HG03520 (cell line): ENCODE measurements at regions not wholly inside any gene's neighbourhood (a gene's known extent, or its start where the extent isn't known, plus 50 kb on each side); places are given as distances from the start of the nearest gene placed in this dataset.

Experiments
- ATAC-seq: cut with Tn5 transposase; IDR thresholded peaks from one replicate; pipeline ENCODE4 v1.9.1; 2021; ENCODE audit warnings: mild to moderate bottlenecking, moderate library complexity; ENCODE audit not compliant: unreplicated experiment

DNA sequence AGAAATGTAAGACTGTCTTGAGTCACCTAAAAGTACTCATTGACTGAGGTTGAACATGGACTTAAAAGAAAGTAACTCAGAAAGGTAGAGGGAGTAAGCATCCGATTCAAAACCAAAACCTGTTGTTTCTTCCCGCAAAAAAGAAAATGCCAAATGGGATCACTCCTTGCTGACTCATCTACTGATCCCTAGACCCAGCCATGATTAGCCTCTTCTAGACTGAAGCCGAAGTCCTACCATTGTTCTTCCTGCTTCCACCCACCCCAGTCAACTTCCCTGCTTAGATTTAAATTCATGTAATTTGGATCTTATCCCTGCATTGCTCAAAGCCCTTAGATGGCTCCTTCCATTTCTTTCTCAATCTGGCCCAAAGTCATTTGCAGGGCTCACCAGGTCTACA, 760.5 kb upstream of the SOX9 start:
- ATAC-seq, result no peak

GRCh38 chr17:71361656-71362450, 759.0 kb upstream of the SOX9 start:
- ATAC-seq, result no peak

DNA sequence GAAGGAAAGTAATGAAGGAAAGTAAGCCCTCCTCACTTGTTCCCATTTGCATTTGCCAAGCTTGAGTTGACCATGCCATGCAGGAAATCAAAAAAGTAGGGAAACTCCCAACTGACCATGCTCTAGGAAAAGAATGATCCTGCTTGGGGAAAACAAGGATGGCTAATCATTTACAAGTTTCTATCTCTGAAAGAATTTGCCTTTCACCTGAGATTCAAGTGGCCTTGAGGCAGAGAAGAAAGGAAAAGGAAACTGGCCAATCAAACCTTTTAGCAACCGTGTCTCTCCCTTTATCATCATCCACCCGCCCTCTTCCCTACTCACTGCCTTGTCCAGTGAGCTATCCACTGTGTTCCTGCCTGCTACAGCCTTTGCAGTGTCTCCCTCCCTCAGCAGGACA, 757.2 kb upstream of the SOX9 start:
- no peak for ATAC-seq

- ATAC-seq, result no peak
Observed at GRCh38 chr17:71371809-71372208, 749.0 kb upstream of the SOX9 start.

DNA sequence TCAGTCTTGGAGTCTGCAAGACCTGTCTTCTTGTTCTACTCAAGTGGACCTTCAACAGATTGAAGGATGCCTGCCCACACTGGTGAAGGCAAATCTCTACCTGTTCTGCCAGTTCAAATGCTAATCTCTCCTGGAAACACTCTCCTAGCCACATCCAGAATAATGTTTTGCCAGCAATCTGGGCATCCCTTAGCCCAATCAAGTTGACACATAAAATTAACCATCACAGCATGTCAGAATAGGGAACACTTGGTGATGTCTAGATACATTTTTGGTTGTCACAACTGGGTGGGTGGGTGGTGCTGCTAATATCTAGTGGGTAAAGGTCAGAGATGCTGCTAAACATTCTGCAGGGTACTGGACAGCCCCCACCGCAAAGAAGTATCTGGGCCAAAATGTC, 744.9 kb upstream of the SOX9 start:
- ATAC-seq, result no peak

DNA sequence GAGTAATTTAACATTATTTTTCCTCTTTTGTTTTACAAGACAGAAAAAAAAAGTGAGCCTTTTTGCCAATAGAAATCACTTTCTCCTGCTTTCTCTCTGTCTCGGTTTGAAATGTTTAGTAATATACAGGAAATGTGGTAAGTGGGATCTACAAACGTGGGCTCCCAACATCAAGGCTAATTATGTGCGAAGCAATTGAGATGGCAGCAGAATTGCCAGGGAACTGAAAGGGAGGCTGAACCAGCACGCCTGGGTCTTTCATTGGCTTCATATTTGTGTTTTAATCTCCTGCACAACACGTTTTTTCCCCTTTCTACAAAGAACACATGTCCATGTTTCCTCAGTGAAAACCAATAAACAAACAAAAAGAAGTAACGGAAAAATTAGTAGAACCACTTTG, 743.9 kb upstream of the SOX9 start:
- ATAC-seq, result no peak

- ATAC-seq, result no peak
Observed at GRCh38 chr17:71378036-71378435, 742.8 kb upstream of the SOX9 start.

DNA sequence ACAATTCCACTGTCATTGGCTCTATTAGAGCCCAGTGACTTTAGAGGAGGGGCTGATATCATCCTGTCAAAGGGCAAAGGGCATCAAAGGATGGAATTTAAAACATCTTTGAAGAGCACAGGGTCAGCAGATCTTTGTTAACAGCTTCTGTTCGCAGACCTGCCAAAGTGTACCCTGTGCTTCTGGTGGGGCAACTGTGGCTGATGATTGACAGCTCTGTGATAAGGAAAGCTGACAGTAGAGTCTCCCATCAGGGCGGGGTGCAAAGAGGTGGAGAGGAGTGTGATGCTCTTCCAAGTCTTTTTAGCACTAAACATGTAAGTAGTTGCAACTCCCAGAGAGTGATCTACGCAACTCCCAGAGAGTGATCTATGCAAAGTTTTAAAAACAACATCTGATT, 742.1 kb upstream of the SOX9 start:
- no peak for ATAC-seq

DNA sequence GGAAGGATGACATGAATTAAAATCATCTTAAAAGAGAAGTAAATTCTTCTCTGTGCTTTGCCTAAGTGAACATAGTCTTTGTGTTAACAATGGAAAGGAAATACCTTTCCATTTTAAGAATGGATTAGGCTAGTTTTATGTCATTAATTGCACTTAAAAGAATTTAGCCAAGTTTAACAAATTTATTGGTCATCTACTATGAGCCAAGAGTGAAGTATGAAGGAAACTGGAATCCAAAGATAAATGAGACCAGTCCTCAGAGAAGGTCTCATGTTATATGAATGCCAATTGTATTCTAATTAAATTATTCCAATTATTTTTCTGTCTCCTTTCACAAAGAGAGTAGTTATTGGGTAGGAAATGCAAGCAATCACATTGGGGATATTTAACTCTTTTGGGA, 741.3 kb upstream of the SOX9 start:
- no peak for ATAC-seq

- no peak for ATAC-seq
Observed at GRCh38 chr17:71380535-71380934, 740.3 kb upstream of the SOX9 start.

DNA sequence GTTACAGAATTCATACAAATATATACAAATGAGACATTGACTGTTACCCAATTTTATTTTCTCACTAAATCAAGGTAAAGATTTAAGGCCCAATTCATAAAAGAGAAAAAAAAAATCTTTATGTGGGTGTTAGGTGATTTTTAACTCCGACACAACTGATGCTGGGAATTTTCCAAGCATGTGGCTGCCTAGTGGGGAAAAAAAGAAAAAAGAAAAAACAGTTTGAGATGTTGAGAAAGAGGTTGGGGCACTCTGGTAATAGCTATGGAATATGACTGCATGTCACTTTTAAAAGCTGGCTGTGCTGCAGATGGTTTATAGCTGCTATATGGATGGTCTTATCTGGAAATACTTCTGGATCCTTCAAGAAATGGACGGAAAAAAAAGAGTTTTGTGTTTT, 739.9 kb upstream of the SOX9 start:
- no peak for ATAC-seq

DNA sequence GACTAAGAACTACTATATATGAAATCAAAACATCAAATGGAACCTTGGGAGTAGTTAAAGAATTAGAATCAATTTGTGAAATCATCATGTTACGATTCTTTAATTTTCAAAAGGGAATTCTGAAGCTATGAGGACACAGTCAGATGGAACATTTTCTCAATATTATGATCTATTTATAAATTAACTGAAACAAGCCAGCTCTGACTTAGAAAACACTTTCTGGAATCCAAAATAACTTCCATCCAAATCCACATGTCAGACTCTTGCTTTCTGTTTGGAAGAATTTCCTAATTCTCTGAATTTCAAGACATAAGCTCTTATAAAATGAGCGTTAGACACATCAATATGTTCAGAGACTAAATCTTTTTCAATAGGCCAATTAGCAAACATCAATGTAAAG, 737.7 kb upstream of the SOX9 start:
- no peak for ATAC-seq

GRCh38 chr17:71387456-71387855, 733.4 kb upstream of the SOX9 start:
- no peak for ATAC-seq

GRCh38 chr17:71392715-71393567, 727.9 kb upstream of the SOX9 start:
- no peak for ATAC-seq

DNA sequence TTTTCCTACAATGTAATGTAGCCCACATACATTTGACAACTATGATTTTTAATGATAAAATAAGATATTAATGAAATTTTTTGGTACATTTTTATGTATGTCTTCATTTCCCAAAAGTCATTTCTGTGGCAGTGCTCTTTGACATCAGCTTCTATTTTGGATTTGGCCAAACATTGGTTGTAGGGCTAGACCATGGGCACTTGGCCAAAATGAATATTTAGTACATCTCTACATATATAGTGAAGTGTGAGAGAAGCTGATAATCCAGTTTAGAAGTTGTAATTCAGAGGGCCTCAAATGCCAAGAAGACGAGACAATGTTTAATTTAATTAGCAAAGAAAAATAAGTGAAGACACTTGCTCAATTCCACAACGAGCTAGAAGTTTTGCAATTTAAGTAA, 724.9 kb upstream of the SOX9 start:
- no peak for ATAC-seq

DNA sequence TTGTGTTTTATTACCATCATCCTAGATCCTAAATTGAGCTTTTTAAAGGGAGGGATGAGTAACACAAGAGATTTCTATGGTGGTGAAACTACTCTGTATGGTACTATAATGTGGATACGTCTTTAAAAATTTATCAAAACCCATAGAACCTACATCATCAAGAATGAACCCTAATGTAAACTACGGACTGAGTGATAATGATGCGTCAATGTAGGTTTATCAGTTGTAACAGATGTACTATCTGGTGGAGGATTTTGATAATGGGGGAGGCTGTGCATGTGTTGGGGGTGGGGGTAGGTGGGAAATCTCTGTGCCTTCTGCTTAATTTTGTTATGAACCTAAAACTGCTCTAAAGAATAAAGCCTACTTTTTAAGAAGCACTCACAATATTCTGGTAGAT, 724.1 kb upstream of the SOX9 start:
- no peak for ATAC-seq

DNA sequence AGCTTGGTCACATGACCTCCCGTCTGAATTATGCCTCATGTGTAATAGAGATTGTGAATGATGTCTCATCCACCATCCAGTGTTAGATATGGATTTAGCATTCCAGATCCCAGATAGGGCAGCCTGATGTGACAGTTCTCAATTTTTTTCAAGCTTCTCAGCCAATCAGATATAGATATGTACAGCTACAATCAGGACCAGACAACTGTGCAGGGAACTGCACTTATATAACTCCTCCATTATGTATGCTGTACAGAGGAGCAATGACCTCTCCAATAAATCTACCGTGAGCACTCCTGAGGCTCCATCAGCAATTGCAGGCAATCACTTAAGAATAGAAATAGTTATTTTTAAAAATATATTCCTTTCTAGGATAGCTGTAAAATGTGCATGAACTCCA, 722.8 kb upstream of the SOX9 start:
- no peak for ATAC-seq

- no peak for ATAC-seq
Observed at GRCh38 chr17:71398800-71399219, 722.0 kb upstream of the SOX9 start.

DNA sequence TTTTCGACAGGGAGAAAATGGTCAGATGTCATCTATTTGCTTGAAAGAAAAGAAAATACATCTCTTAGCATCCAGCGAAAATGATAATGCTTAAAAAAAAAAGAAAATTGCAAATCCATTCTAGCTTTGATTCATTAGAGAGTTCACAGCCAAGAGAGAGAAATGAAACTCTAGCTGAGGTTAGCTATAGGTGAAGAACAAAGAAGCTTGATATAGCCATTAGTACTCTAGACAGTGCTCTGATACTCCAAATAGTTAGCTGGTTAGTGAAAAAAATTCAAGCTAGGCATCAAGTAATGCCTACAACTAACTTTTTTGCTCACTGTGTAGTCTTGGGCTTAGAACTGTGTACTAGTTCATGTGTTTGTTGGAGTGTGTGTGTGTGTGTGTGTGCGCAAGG, 721.6 kb upstream of the SOX9 start:
- ATAC-seq, result no peak

DNA sequence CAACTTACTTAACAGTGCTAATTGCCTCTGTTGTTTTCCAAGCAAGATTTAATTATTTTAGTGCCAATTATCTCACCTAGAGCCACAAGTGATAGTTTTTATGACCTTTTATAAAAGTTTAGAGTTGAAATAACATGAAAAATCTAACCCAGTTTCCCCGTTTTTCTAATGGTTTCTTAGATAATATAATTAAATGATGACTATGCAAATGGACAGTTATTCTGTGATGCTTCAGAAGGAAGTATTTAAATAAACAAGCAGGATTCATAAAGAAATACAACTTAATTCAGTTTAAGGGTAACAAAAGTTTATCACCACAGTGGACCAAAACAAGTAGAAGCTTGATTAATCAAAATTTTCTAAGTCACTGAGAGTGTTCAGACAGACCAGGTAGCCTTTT, 721.2 kb upstream of the SOX9 start:
- ATAC-seq, result no peak

- ATAC-seq, result no peak
Observed at GRCh38 chr17:71402007-71402406, 718.8 kb upstream of the SOX9 start.

GRCh38 chr17:71402661-71403141, 718.1 kb upstream of the SOX9 start:
- ATAC-seq, result no peak
